GM21526 (cell line): ENCODE measurements at regions not wholly inside any gene's neighbourhood (a gene's known extent, or its start where the extent isn't known, plus 50 kb on each side); places are given as distances from the start of the nearest gene placed in this dataset.
"Not testable (repeated sequence)": the region's sequence is repeated elsewhere in the genome, so short reads cannot be mapped to it uniquely, and the experiment has no call there.

ENCODE experiments used
- ATAC-seq: cut with Tn5 transposase; IDR thresholded peaks from one replicate; pipeline ENCODE4 v1.9.1; 2021; ENCODE audit warnings: moderate library complexity; ENCODE audit not compliant: unreplicated experiment, low FRiP score

DNA sequence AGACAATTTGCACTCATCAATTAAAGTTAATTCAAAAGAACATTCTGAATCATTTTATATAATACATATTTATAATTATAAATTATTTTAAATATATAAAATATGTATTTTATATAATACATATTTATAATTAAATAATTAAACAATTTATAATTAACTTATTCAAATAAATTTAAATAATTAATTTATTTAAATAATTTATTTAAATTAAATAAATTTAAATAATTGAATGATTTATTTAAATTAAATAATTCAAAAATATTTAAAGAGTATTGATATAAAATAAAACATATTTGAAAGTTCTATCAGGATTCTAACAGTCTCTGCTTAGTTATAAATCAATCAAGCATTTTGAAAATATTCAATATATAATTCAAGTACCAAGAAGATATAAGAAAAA is 775.5 kb upstream of the CTNND2 start:
- ATAC-seq, result no peak

DNA sequence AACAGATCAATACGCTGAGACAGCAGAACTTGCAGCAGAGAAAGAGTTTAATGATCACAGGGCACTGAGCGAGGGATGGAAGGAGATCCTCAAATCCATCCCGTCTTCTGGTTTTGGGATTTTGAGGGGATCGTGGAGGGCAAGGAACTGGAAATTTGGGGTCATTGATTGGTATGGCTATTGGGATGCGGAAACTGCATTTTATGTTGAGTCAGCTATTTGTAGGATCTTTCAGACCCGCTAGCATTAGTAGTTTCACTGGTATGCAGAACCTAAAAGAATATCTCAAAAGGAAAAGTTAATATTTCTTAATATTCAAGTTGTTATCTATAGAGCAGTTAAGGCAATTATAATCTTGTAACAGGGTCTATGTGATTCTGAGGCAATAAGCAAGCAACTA is 771.7 kb upstream of the CTNND2 start:
- ATAC-seq, result no peak

DNA sequence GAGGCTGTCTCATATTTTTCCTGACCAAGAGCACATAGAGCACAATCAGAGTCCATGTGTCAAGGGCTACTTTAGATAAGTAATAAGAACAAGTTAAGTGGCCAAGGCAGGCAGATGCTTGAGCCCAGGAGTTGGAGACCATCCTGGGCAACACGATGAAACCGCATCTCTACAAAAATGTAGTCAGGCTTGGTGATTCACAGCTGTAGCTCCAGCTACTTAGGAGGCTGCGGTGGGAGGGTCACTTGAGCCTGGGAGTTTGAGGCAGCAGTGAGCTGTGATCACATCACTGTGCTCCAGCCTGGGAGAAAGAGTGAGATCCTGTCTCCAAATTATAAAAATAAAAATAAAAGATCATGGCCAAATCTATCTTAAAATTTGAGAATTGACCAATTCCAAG is 767.9 kb upstream of the CTNND2 start:
- no peak for ATAC-seq

DNA sequence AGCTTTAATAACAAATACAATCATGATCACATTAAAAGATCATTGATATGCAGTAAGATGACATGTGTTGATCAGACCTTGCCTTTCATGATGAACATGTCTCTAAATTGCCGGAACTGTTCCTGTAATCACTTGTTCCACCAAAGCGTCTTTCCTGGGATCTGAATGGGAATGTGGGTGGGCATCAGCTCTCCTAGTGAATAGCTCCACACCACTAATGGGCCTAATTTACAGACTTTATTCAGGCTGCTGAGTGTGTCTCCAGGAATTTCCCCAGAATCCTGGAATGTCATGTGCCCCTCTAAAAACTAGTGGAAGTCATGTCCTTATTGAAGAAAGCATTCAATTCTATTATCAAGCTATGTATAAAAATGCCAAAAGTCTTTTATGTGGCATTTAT is 765.1 kb upstream of the CTNND2 start:
- ATAC-seq, result no peak

DNA sequence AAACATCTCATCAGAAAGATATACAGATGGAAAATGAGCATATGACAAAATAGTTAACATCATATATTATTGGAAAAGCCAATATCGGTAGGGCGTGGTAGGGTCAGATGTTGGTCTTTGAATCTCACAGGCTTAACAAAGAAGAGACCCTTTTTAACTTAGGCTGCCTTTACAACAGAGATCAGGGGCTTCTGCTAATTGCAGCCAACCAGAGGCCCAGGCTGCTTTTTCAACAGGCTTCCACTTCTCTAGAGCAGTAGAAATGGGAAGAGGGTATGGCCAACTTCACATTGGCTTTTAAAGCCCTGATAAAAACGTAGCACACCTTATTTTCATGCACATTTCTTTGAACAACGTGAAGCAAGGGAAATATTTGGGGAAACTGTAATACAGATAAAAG is 764.3 kb upstream of the CTNND2 start:
- ATAC-seq, result no peak

DNA sequence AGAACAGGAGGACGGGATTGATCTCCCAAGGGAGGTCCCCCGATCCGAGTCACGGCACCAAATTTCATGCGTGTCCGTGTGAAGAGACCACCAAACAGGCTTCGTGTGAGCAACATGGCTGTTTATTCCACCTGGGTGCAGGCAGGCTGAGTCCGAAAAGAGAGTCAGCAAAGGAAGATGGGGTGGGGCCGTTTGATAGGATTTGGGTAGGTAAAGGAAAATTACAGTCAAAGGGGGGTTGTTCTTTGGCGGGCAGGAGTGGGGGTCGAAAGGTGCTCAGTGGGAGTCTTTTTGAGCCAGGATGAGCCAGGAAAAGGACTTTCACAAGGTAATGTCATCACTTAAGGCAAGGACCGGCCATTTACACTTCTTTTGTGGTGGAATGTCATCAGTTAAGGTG is 763.6 kb upstream of the CTNND2 start:
- not testable (repeated sequence) for ATAC-seq

DNA sequence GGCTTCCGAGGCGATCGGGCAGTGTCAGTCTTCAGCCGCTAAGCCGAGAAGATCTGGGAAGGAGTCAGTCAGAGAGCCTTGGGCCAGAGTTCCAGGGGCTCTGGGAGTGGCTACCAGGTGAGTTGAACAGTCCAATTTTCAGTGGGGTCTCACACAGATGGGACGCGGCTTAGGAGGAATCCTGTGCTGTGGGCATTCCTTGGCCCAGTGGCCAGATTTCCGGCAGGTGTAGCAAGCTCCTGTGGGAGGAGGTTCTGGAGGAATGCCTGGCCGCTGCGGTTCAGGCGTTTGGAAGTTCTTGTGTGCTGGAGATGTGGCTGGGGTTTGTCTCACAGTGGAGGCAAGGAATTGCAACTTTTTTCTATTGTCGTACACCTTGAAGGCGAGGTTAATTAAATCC is 761.5 kb upstream of the CTNND2 start:
- ATAC-seq, result not testable (repeated sequence)

DNA sequence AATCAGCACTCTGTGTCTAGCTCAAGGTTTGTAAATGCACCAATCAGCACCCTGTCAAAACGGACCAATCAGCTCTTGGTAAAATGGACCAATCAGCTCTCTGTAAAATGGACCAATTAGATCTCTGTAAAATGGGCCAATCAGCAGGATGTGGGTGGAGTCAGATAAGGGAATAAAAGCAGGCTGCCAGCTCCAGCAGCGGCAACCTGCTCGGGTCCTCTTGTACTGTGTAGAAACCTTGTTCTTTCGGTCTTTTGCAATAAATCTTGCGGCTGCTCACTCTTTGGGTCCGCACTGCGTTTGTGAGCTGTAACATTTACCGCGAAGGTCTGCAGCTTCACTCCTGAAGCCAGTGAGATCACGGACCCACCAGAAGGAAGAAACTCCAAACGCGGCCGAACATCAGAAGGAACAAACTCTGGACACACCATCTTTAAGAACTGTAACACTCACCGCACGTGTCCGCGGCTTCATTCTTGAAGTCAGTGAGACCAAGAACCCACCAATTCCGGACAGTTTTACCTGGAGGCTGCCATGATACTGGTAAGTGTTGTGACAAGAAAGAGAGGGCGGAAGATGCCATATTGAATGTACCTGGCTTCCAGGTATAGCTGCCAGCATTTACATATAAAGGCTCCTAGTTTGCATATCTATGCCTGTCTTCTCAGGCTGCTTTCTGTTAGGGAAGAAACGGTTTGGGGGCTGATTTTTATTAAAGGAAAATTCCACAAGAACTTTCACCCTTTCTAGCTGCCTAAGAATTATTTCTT is 758.5 kb upstream of the CTNND2 start:
- no peak for ATAC-seq

DNA sequence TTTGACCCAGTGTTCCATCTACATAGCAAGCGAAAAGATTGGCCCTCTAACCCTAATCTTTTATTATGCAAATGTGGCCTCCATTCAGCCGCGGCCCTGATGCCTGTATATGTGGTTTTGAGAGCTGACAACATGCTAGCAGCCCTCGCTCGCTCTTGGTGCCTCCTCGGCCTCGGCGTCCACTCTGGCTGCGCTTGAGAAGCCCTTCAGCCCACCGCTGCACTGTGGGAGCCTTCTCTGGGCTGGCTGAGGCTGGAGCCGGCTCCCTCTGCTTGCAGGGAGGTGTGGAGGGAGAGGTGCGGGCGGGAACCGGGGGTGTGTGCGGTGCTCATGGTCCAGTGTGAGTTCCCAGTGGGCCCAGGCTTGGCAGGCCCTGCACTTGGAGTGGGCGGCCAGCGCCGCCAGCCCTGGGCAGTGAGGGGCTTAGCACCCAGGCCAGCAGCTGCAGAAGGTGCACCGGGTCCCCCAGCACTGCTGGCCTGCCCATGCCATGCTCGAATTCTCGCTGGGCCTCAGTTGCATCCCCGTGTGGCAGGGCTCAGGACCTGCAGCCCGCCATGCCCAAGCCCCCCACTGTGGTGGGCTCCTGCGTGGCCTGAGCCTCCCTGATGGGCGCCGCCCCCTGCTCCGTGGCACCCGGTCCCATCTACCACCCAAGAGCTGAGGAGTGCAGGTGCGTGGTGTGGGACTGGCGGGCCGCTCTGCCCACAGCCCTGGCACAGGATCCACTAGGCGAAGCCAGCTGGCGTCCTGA is 757.5 kb upstream of the CTNND2 start:
- no peak for ATAC-seq

DNA sequence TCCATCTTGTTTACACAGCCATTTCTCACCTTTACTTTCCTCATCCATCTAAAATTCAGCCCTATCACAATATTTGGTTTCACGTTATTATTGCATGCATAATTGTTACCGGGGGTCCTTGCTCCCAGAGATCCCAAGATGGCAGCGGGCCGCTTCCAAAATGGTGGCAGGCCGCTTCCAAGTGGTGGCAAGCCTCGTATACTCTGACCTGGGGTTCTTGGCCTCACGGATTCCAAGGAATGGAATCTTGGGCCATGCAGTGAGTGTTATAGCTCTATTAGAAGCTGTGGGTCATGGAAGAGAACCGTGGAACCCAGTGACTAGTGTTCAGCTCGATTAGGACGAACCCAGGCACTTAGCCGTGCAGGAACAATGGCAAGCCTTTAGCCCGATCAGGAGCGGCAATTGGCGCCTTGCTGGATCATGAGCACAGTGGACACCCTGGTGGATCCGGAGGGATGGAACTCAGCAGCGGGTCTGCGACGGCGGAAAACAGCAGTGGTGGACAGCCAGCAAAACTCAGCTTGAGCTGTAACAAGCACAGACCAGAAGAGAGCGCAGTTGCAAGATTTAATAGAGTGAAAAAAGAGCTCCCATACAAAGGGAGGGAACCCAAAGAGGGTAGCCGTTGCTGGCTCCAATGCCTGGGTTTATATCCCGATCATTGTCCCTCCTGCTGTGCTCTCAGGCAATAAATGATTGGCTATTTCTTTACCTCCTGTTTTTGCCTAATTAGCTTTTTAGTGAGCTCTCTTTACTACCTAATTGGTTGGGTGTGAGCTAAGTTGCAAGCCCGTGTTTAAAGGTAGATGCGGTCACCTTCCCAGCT is 756.2 kb upstream of the CTNND2 start:
- not testable (repeated sequence) for ATAC-seq

DNA sequence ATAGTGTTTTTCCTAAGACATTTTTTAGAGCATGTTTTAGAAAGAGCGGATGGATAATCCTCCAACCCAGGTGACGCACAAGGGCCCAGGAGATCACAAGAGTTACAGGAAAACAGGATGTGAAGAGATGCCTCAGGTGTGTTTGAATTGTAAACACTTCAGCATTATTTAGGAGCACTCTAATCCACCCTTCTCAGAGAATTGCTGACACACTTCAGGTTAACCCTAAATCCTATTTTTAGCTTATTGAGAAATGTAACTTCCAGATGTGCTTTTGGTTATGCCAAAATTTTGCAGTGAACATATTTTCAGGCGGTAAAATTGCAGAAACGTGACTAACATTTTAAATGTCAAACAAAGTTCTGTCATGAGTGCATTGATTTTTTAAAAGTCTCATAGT is 755.4 kb upstream of the CTNND2 start:
- no peak for ATAC-seq

DNA sequence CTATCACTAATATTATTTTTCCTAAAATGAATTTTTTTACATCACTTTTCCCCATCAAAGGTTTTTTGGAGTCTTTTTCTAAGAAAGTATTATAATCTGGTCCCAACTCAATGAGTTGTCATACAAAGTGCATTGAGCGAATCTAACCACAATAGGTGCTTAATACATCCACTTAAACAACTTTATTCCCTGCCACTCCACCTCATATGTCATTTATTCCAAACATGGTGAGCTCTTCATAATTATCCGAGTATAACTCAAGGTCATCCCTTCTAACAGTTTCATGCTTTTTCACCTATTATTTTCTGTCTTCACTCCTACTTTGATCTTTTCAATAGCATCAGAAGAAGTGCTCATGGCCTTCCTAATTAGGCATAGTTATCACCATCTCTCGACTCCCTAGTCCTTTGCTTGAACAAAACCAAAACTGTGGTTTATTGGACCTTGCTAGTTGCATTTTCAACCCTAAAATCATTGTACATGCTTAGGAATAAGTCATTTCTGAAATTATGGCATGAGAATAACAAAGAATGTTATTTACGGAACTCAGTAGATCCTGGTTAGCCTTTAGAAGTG is 754.7 kb upstream of the CTNND2 start:
- ATAC-seq, result no peak

DNA sequence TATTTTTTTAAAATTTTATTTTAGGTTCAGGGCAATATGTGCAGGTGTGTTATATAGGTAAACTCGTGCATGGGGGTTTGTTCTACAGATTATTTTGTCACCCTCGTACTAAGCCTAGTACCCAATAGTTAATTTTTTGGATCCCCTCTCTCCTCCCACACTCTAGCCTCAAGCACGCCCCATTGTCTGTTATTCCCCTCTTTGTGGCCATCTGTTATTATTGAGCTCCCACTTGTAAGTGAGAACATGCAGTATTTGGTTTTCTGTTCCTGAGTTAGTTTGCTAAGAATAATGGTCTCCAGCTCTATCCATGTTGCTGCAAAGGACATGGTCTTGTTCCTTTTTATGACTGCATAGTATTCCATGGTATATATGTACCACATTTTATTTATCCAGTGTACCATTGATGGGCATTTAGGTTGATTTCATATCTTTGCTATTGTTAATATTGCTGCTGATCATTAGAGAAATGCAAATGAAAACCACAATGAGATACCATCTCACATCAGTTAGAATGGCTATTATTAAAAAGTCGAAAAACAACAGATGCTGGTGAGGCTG is 753.7 kb upstream of the CTNND2 start:
- not testable (repeated sequence) for ATAC-seq

DNA sequence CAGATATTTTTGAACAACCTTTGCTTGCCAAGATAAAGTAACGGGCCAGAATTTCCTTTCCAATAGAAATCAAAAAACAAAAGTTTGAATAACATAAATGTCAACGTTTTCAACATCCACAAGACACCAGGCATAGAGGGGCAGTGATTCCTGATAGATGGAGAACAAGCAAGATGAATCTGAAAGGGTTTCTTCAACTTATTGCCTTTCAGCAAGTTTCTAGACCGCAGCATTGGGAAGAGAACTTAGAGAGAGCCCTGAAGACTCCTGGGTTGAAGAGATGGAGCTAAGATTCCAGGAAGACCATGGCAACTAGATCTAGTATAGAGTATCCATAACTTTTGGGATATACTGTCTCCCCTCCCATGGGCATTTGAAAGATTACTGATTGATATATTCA is 751.4 kb upstream of the CTNND2 start:
- no peak for ATAC-seq

DNA sequence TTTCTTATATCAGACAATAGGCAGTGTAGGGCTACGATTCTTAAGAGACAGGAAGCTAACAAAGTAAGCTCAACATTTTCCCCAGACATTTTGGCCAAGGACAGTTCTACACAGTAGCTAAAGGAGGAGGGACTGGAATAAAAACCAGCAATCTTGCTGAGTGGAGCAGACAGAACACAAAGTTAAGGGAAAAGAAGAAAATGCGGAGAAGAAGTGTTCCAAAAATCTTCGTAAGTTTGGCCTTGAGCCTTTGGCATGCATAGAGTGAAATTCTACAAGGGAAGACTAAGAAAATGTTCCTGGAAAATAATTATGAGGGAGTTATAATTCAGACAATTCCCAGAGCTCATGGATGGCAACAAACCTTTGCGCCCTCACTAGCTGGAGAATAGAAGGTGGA is 748.0 kb upstream of the CTNND2 start:
- ATAC-seq, result no peak

DNA sequence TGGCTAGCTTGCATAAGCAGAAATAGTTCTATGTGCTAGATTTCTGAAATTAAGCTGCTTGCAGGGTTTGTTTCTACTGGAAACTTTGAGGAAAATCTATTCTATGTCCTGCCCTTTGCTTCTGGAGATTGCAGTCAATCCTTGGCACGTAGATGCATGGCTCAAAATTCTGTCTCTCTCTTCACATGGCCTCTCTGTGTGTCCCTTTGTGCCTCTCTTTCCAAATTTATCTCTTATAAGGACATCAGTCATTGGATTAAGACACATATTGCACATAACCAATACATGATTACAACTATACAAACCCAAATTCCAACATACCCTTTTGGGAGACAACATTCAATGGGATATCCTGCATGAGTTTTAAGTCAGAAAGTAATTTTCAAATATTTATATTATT is 744.3 kb upstream of the CTNND2 start:
- ATAC-seq, result no peak

DNA sequence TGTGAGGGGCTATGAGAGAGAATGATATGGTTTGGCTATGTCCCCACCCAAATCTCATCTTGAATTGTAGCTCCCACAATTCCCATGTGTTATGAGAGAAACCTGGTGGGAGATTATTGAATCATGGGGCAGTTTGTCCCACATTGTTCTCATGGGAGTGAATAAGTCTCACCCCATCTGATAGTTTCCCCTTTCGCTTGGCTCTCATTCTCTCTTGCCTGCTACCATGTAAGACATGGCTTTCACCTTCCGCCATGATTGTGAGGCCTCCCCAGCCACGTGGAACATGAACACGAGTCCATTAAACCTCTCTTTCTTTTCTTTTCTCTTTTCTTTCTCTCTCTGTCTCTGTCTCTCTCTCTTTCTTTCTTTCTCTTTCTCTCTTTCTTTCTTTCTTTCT is 743.4 kb upstream of the CTNND2 start:
- no peak for ATAC-seq

DNA sequence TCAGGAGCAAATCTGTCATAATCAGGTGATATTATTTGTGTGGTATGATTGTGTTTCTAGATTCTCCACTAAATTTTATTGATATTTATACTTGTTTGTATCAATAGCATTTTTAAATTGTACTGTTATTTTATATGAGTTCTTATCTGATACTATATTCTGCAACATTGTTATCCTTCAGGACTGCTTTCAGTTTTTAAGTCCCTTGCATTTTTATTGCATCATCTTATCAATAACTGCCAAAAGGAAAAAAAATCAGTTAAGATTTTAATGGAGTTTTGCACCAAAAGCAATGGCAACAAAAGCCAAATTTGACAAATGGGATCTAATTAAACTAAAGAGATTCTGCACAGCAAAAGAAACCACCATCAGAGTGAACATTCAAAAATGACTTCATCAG is 741.3 kb upstream of the CTNND2 start:
- no peak for ATAC-seq

DNA sequence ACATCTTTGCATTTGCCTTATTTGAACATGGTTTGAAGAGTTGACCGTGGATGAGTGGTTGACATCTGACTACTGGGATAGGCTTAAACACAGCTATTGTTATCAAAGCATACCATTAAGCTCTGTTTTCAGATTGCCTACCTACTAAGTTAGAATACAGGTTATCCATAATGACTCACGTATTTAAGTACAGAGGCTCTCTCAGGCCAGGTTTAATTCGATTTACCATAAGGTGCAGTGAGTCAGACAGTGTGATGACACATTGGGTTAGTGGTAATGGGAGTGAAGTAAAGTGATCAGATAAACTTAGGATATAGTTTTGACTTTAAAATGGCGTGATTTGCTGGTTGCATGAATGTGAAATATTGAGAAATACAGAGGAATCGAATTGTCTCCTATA is 732.0 kb upstream of the CTNND2 start:
- ATAC-seq, result no peak

DNA sequence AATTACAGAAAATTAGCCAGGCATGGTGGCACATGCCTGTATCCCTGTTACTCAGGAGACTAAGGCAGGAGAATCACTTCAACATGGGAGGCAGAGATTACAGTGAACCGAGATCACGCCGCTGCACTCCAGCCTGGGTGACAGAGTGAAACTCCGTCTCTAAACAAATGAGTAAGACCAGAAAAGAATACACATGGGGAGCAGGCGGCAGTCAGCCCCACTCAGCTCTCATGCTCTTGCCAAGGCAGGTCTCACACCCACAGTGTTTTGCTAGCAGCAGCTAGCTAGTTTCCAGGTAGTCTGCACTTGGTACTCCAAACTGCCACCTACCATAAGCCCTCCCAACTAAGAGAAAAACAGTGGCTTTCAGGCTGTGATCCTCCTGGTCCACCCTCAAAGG is 722.3 kb upstream of the CTNND2 start:
- no peak for ATAC-seq
